ENCODE measurements at regions not wholly inside any gene's neighbourhood (a gene's known extent, or its start where the extent isn't known, plus 50 kb on each side); places are given as distances from the start of the nearest gene placed in this dataset.
A peak's percentile ranks its signal among the peaks of the same experiment; 100 is the strongest.

- Histone ChIP-seq H3K4me1 (no peaks in the 10 kb centered on the region), H3K27ac (no peak overlapping the region), H3K4me3 (no peak overlapping the region), H3K27me3 (no peaks in the 10 kb centered on the region), H3K36me3 (no peaks in the 10 kb centered on the region), H3K9me3 (no peaks in the 10 kb centered on the region)
- DNase-seq, result no peak
- WGBS, 2 donors, result 49 to 53% methylated on average over 2 of the region's 2 CpGs
- intact Hi-C loops (cut with DNase I), result no loop called here
- no peak for TF ChIP-seq CTCF (IDR thresholded peaks at IDR 0.05)
- no peak for ATAC-seq
- no peak for FAIRE-seq
Observed at GRCh38 chr13:62525652-62526051, 1110.0 kb upstream of the PCDH20 start.

GRCh38 chr13:62524498-62524897 is 1108.8 kb upstream of the PCDH20 start:
- Histone ChIP-seq H3K4me3 (no peak overlapping the region), H3K27ac (no peak overlapping the region), H3K27me3 (no peaks in the 10 kb centered on the region), H3K36me3 (no peaks in the 10 kb centered on the region), H3K9me3 (no peaks in the 10 kb centered on the region), H3K4me1 (no peaks in the 10 kb centered on the region)
- ATAC-seq (no peak), FAIRE-seq (no peak), DNase-seq (no peak)
- 35 to 43% methylated on average over 1 of the region's 1 CpG for WGBS, 2 donors
- no peak for TF ChIP-seq CTCF (IDR thresholded peaks at IDR 0.05)
- intact Hi-C loops (cut with DNase I), result no loop called here

GRCh38 chr13:62524061-62524460 is 1108.4 kb upstream of the PCDH20 start:
- Histone ChIP-seq H3K27ac (no peak overlapping the region), H3K9me3 (no peaks in the 10 kb centered on the region), H3K36me3 (no peaks in the 10 kb centered on the region), H3K4me3 (no peak overlapping the region), H3K27me3 (no peaks in the 10 kb centered on the region), H3K4me1 (no peaks in the 10 kb centered on the region)
- ATAC-seq (no peak), FAIRE-seq (no peak), DNase-seq (no peak)
- intact Hi-C loops (cut with DNase I), result no loop called here
- WGBS, 2 donors, result 85 to 88% methylated on average over 2 of the region's 2 CpGs
- no peak for TF ChIP-seq CTCF (IDR thresholded peaks at IDR 0.05)

GRCh38 chr13:62512194-62513141 is 1096.8 kb upstream of the PCDH20 start:
- Histone ChIP-seq H3K36me3 (no peaks in the 10 kb centered on the region), H3K27ac (no peak overlapping the region), H3K9me3 (no peaks in the 10 kb centered on the region), H3K4me3 (no peak overlapping the region), H3K27me3 (no peaks in the 10 kb centered on the region), H3K4me1 (peaks cover 0 to 6% (median 0%) of the 10 kb centered on the region in 3 donors)
- TF ChIP-seq CTCF (IDR thresholded peaks at IDR 0.05), result peak; percentile 39 to 63 (median 57)
- FAIRE-seq (no peak), DNase-seq (peak; percentile 20 to 55 (median 40)), ATAC-seq (peak; percentile 86 to 99 (median 98))
- WGBS, 2 donors, result 31 to 37% methylated on average over 7 of the region's 7 CpGs
- intact Hi-C loops (cut with DNase I), result no loop called here

All from pancreas (tissue), 10 donors.